Activated CD4-positive, alpha-beta T cell treated with anti-CD3 and anti-CD28 coated beads for 36 hours (primary cell): ENCODE measurements at regions not wholly inside any gene's neighbourhood (a gene's known extent, or its start where the extent isn't known, plus 50 kb on each side); places are given as distances from the start of the nearest gene placed in this dataset.
"Not testable (repeated sequence)": the region's sequence is repeated elsewhere in the genome, so short reads cannot be mapped to it uniquely, and the experiment has no call there.

Experiments
- ATAC-seq: fragments of 200-7000 bp; cut with Tn5 transposase; one replicate; pipeline ENCODE4 v1.10.0; 2021; ENCODE audit warnings: mild to moderate bottlenecking, moderate library complexity
- CTCF ChIA-PET: fragments of 350-600 bp; sonication (Branson Sonifier 250); formaldehyde crosslinking; loops from one replicate; lab custom pipeline; 2021; ENCODE audit warnings: antibody characterized with exemption; lab: Charles Lee
- POLR2A ChIA-PET: fragments of 350-600 bp; sonication (Branson Sonifier 250); formaldehyde crosslinking; loops from one replicate; lab custom pipeline; 2021; ENCODE audit warnings: antibody characterized with exemption, inconsistent platforms; lab: Charles Lee
- DNase-seq: peaks from one replicate; pipeline ENCODE4 v3.0.0-alpha.2; 2020
- H3K27ac Mint-ChIP-seq: one replicate; pipeline ENCODE4 v1.8.0; 2021; ENCODE audit warnings: mixed read lengths
- H3K27me3 Mint-ChIP-seq: one replicate; pipeline ENCODE4 v1.8.0; 2021; ENCODE audit warnings: mixed read lengths
- H3K36me3 Mint-ChIP-seq: one replicate; pipeline ENCODE4 v1.8.0; 2021; ENCODE audit warnings: low read depth, mixed read lengths
- H3K4me1 Mint-ChIP-seq: one replicate; pipeline ENCODE4 v1.8.0; 2021; ENCODE audit warnings: mixed read lengths
- H3K4me3 Mint-ChIP-seq: one replicate; pipeline ENCODE4 v1.8.0; 2021; ENCODE audit warnings: mild to moderate bottlenecking, moderate library complexity, mixed read lengths
- H3K9me3 Mint-ChIP-seq: one replicate; pipeline ENCODE4 v1.8.0; 2021; ENCODE audit warnings: low read depth, mixed read lengths
- intact Hi-C, 2 experiments: fragments of 100-400 bp; cut with DNase I in 1 of 2; cut with micrococcal nuclease in 1 of 2; formaldehyde crosslinking; loops; one replicate each; pipeline versions ENCODE4 v1.14.2 to v1.15.1; 2022 to 2024; cut with DNase I, micrococcal nuclease

GRCh38 chr11:81967242-81967641, 766.4 kb downstream of the FAM181B start:
- POLR2A ChIA-PET: no interaction called here

GRCh38 chr11:81966340-81966739, 767.3 kb downstream of the FAM181B start:
- ChIA-PET CTCF (no interaction called here), POLR2A (no interaction called here)
- ATAC-seq (no peak), DNase-seq (no peak)
- Mint-ChIP-seq H3K36me3 (no peaks in the 10 kb centered on the region), H3K4me1 (peaks cover 18% of the 10 kb centered on the region), H3K9me3 (no peaks in the 10 kb centered on the region), H3K27me3 (no peaks in the 10 kb centered on the region), H3K27ac (no peak overlapping the region), H3K4me3 (no peak overlapping the region)
- intact Hi-C loops: no loop called here

More at GRCh38 chr11:81967242-81967641, 766.4 kb downstream of the FAM181B start:
- Mint-ChIP-seq H3K4me1 (peaks cover 17% of the 10 kb centered on the region), H3K27ac (no peak overlapping the region), H3K4me3 (no peak overlapping the region), H3K27me3 (no peaks in the 10 kb centered on the region), H3K9me3 (no peaks in the 10 kb centered on the region), H3K36me3 (no peaks in the 10 kb centered on the region)
- ATAC-seq (no peak), DNase-seq (no peak)
- intact Hi-C loops: no loop called here
- CTCF ChIA-PET: no interaction called here

- Mint-ChIP-seq H3K4me1 (peaks cover 26% of the 10 kb centered on the region), H3K27ac (peak overlapping the region; percentile 10), H3K36me3 (no peaks in the 10 kb centered on the region), H3K27me3 (no peaks in the 10 kb centered on the region), H3K4me3 (no peak overlapping the region), H3K9me3 (no peaks in the 10 kb centered on the region)
- ATAC-seq: peak; percentile 39
- ChIA-PET POLR2A (no interaction called here), CTCF (interaction anchor here (1.1 to 1.6 kb wide), 2 partner anchors 40 to 92 kb away, joined by 4 read pairs; no protein-coding TSS in a partner anchor)
- DNase-seq: no peak
- intact Hi-C loops: loop anchor here (1.0 to 2.0 kb wide), 2 partner anchors 92 to 176 kb away; no protein-coding TSS in a partner anchor
Measured at GRCh38 chr11:81963018-81963417, 770.6 kb downstream of the FAM181B start.

GRCh38 chr11:81960443-81960842, 773.2 kb downstream of the FAM181B start:
- intact Hi-C loops: no loop called here
- ATAC-seq: no peak

GRCh38 chr11:81959341-81959740, 774.3 kb downstream of the FAM181B start:
- DNase-seq (no peak), ATAC-seq (no peak)
- ChIA-PET CTCF (no interaction called here), POLR2A (no interaction called here)
- no peaks in the 10 kb centered on the region for H3K27me3 Mint-ChIP-seq
- H3K4me3 Mint-ChIP-seq: no peak overlapping the region
- H3K27ac Mint-ChIP-seq: no peak overlapping the region
- peaks cover 26% of the 10 kb centered on the region for H3K4me1 Mint-ChIP-seq
- H3K36me3 Mint-ChIP-seq: no peaks in the 10 kb centered on the region
- intact Hi-C loops: no loop called here
- H3K9me3 Mint-ChIP-seq: peaks cover 3% of the 10 kb centered on the region

More at GRCh38 chr11:81960443-81960842, 773.2 kb downstream of the FAM181B start:
- H3K9me3 Mint-ChIP-seq: no peaks in the 10 kb centered on the region
- H3K27me3 Mint-ChIP-seq: no peaks in the 10 kb centered on the region
- POLR2A ChIA-PET: no interaction called here
- no peak for DNase-seq
- H3K36me3 Mint-ChIP-seq: no peaks in the 10 kb centered on the region
- H3K27ac Mint-ChIP-seq: no peak overlapping the region
- CTCF ChIA-PET: no interaction called here
- H3K4me1 Mint-ChIP-seq: peaks cover 26% of the 10 kb centered on the region
- no peak overlapping the region for H3K4me3 Mint-ChIP-seq

- H3K9me3 Mint-ChIP-seq, H3K4me3 Mint-ChIP-seq, ATAC-seq, intact Hi-C loops, H3K27ac Mint-ChIP-seq, H3K36me3 Mint-ChIP-seq, POLR2A ChIA-PET, H3K27me3 Mint-ChIP-seq, DNase-seq, H3K4me1 Mint-ChIP-seq: not testable (repeated sequence)
- CTCF ChIA-PET: interaction anchor here (1.6 kb wide), 1 partner anchor 72 kb away, joined by 3 read pairs; no protein-coding TSS in a partner anchor
Measured at GRCh38 chr11:81954301-81954700, 779.4 kb downstream of the FAM181B start.

- ChIA-PET POLR2A (interaction anchor here (0.7 kb wide), 1 partner anchor 134 kb away, joined by 3 read pairs; no protein-coding TSS in a partner anchor), CTCF (no interaction called here)
- Mint-ChIP-seq H3K27me3 (no peaks in the 10 kb centered on the region), H3K4me1 (no peaks in the 10 kb centered on the region), H3K36me3 (no peaks in the 10 kb centered on the region), H3K27ac (no peak overlapping the region), H3K4me3 (no peak overlapping the region), H3K9me3 (no peaks in the 10 kb centered on the region)
- ATAC-seq: no peak
- no peak for DNase-seq
- intact Hi-C loops: no loop called here
Measured at GRCh38 chr11:81946831-81947230, 786.8 kb downstream of the FAM181B start.

- Mint-ChIP-seq H3K9me3 (no peaks in the 10 kb centered on the region), H3K27ac (no peak overlapping the region), H3K4me1 (no peaks in the 10 kb centered on the region), H3K4me3 (no peak overlapping the region), H3K27me3 (no peaks in the 10 kb centered on the region), H3K36me3 (no peaks in the 10 kb centered on the region)
- ChIA-PET CTCF (no interaction called here), POLR2A (no interaction called here)
- ATAC-seq (no peak), DNase-seq (no peak)
- intact Hi-C loops: no loop called here
Measured at GRCh38 chr11:81942646-81943045, 791.0 kb downstream of the FAM181B start.

- Mint-ChIP-seq H3K9me3 (no peaks in the 10 kb centered on the region), H3K4me3 (no peak overlapping the region), H3K36me3 (no peaks in the 10 kb centered on the region), H3K4me1 (no peaks in the 10 kb centered on the region), H3K27ac (no peak overlapping the region), H3K27me3 (no peaks in the 10 kb centered on the region)
- POLR2A ChIA-PET: no interaction called here
- DNase-seq (no peak), ATAC-seq (no peak)
- CTCF ChIA-PET: no interaction called here
- intact Hi-C loops: no loop called here
Measured at GRCh38 chr11:81941998-81942397, 791.7 kb downstream of the FAM181B start.

GRCh38 chr11:81932303-81932702, 801.4 kb downstream of the FAM181B start:
- ChIA-PET CTCF (no interaction called here), POLR2A (no interaction called here)
- DNase-seq (no peak), ATAC-seq (no peak)
- H3K9me3 Mint-ChIP-seq: no peaks in the 10 kb centered on the region
- intact Hi-C loops: no loop called here
- no peak overlapping the region for H3K27ac Mint-ChIP-seq
- H3K4me1 Mint-ChIP-seq: no peaks in the 10 kb centered on the region
- H3K27me3 Mint-ChIP-seq: no peaks in the 10 kb centered on the region
- H3K36me3 Mint-ChIP-seq: no peaks in the 10 kb centered on the region
- H3K4me3 Mint-ChIP-seq: no peak overlapping the region

GRCh38 chr11:81920205-81920604, 813.5 kb downstream of the FAM181B start:
- Mint-ChIP-seq H3K36me3 (no peaks in the 10 kb centered on the region), H3K27ac (no peak overlapping the region), H3K9me3 (no peaks in the 10 kb centered on the region), H3K27me3 (no peaks in the 10 kb centered on the region), H3K4me1 (no peaks in the 10 kb centered on the region), H3K4me3 (no peak overlapping the region)
- intact Hi-C loops: no loop called here
- DNase-seq (no peak), ATAC-seq (no peak)
- CTCF ChIA-PET: no interaction called here
- POLR2A ChIA-PET: no interaction called here

GRCh38 chr11:81916451-81916850, 817.2 kb downstream of the FAM181B start:
- Mint-ChIP-seq H3K27ac (no peak overlapping the region), H3K9me3 (no peaks in the 10 kb centered on the region), H3K4me1 (no peaks in the 10 kb centered on the region), H3K36me3 (no peaks in the 10 kb centered on the region), H3K4me3 (no peak overlapping the region), H3K27me3 (no peaks in the 10 kb centered on the region)
- ATAC-seq: no peak
- ChIA-PET CTCF (no interaction called here), POLR2A (no interaction called here)
- no peak for DNase-seq
- intact Hi-C loops: no loop called here
